ENCODE measurements at regions not wholly inside any gene's neighbourhood (a gene's known extent, or its start where the extent isn't known, plus 50 kb on each side); places are given as distances from the start of the nearest gene placed in this dataset.
"Not testable (repeated sequence)": the region's sequence is repeated elsewhere in the genome, so short reads cannot be mapped to it uniquely, and the experiment has no call there.

- DNase-seq (no peak), ATAC-seq (no peak)
- Mint-ChIP-seq H3K36me3 (ENCODE audit: low read depth) (no peaks in the 10 kb centered on the region), H3K27ac (no peak overlapping the region), H3K9me3 (no peaks in the 10 kb centered on the region), H3K4me3 (no peak overlapping the region), H3K27me3 (peaks cover 5% of the 10 kb centered on the region), H3K4me1 (peaks cover 20% of the 10 kb centered on the region)
Measured at GRCh38 chr6:16824845-16825685, 63.8 kb upstream of the ATXN1 start.

DNA sequence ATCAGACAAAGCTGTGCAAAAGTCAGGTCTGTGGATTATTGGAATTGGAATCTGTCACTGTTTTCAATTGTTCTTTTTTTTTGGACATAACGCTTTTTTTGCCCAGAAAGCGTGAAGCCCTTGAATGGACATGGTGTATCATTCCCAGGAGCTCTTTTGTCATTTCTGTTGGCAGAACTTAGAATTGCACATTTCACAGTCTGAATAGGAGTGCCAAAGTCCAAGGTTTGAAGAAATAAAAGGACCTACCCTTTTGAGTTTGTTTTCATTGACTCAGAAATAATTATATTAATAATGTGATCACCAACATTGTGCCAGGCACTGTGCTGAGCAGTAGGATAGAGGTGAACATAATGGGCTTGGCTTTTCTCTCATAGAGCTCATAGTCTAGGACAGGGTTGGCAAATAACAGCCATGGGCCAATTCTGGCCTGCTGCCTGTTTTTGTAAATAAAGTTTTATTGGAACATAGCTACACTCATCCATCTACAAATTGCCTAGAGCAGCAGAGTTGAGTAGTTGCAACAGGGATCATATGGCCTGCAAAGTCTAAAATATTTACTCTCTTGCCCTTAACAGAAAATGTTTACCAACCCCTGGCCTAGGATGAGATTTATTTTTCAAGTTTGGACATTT lies 62.6 kb upstream of the ATXN1 start:
- no peak for DNase-seq
- H3K4me1 Mint-ChIP-seq, result peaks cover 20% of the 10 kb centered on the region
- no peak overlapping the region for H3K27ac Mint-ChIP-seq
- ATAC-seq, result no peak
- H3K36me3 Mint-ChIP-seq (ENCODE audit: low read depth), result no peaks in the 10 kb centered on the region
- H3K27me3 Mint-ChIP-seq, result peaks cover 5% of the 10 kb centered on the region
- H3K4me3 Mint-ChIP-seq, result no peak overlapping the region
- no peaks in the 10 kb centered on the region for H3K9me3 Mint-ChIP-seq

- no peaks in the 10 kb centered on the region for H3K9me3 Mint-ChIP-seq
- H3K36me3 Mint-ChIP-seq (ENCODE audit: low read depth), result no peaks in the 10 kb centered on the region
- DNase-seq (no peak), ATAC-seq (no peak)
- no peak overlapping the region for H3K27ac Mint-ChIP-seq
- peaks cover 5% of the 10 kb centered on the region for H3K27me3 Mint-ChIP-seq
- peaks cover 17% of the 10 kb centered on the region for H3K4me1 Mint-ChIP-seq
- H3K4me3 Mint-ChIP-seq, result no peak overlapping the region
Measured at GRCh38 chr6:16822975-16823717, 61.9 kb upstream of the ATXN1 start.

GRCh38 chr6:16822529-16822928 lies 61.3 kb upstream of the ATXN1 start:
- Mint-ChIP-seq H3K9me3 (no peaks in the 10 kb centered on the region), H3K27me3 (peaks cover 8% of the 10 kb centered on the region), H3K27ac (no peak overlapping the region), H3K36me3 (ENCODE audit: low read depth) (no peaks in the 10 kb centered on the region), H3K4me1 (peaks cover 13% of the 10 kb centered on the region), H3K4me3 (no peak overlapping the region)
- no peak for ATAC-seq
- DNase-seq, result no peak

- Mint-ChIP-seq H3K9me3 (no peaks in the 10 kb centered on the region), H3K27me3 (peaks cover 5% of the 10 kb centered on the region), H3K4me1 (peaks cover 10% of the 10 kb centered on the region), H3K27ac (no peak overlapping the region), H3K36me3 (ENCODE audit: low read depth) (no peaks in the 10 kb centered on the region), H3K4me3 (no peak overlapping the region)
- DNase-seq (no peak), ATAC-seq (no peak)
Measured at GRCh38 chr6:16821834-16822264, 60.6 kb upstream of the ATXN1 start.

- H3K36me3 Mint-ChIP-seq (ENCODE audit: low read depth); H3K27me3 Mint-ChIP-seq; H3K4me1 Mint-ChIP-seq; H3K27ac Mint-ChIP-seq; ATAC-seq; H3K4me3 Mint-ChIP-seq; DNase-seq; H3K9me3 Mint-ChIP-seq: not testable (repeated sequence)
Measured at GRCh38 chr6:16820262-16820661, 59.0 kb upstream of the ATXN1 start.

DNA sequence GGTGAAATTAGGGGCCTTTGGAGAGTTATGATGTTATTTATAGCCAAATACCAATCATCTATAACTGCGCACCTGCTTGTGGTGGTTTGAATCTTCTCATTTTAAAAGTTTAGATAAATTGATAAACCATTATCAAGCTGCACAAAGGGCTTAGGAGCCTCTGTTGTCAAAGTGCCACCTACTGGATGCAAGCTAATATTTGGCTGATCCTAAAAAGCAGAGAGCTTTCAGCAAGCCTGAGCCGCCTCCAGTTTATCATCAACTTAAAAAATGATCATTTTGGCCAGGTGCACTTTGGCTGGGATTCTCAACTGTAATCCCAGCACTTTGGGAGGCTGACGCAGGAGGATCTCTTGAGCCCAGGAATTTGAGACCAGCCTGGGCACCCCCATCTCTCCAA lies 58.5 kb upstream of the ATXN1 start:
- no peak overlapping the region for H3K27ac Mint-ChIP-seq
- H3K4me3 Mint-ChIP-seq, result no peak overlapping the region
- H3K9me3 Mint-ChIP-seq, result no peaks in the 10 kb centered on the region
- ATAC-seq (no peak), DNase-seq (no peak)
- peaks cover 3% of the 10 kb centered on the region for H3K27me3 Mint-ChIP-seq
- H3K36me3 Mint-ChIP-seq (ENCODE audit: low read depth), result no peaks in the 10 kb centered on the region
- peaks cover 1% of the 10 kb centered on the region for H3K4me1 Mint-ChIP-seq

DNA sequence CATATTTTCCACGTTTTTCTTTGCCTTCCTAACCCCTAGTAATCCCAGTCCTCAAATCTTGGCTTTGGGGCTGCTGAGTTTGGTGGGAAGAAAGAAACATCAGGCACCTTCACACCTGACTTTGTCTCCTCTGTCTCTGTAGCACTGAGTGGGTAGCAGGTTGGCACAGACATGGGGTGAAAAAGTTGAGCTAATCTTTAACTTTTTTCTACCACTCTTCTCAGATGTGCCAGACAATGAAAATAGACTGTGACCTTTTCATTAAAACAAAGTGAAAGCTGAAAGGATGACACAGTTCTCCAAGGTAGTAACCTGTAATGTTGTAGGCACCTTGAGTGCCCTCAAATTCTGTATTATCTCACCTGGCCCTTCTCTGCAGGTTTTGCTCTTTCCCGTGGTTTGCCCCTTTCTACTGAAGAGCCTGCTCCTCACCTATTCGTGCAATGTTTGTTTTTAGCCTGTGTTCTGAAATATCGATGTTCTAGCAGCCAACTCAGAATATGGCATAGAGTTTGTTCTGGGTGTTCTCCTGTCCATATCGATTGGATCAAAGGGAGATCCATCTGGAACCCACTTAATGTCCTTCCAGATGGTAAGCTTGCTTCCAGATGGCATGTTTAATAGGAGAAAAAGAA lies 57.8 kb upstream of the ATXN1 start:
- ATAC-seq, result no peak

GRCh38 chr6:16817594-16817993 lies 56.3 kb upstream of the ATXN1 start:
- ATAC-seq, result no peak
- Mint-ChIP-seq H3K4me1 (no peaks in the 10 kb centered on the region), H3K36me3 (ENCODE audit: low read depth) (peaks cover 2% of the 10 kb centered on the region), H3K9me3 (peaks cover 11% of the 10 kb centered on the region), H3K4me3 (no peak overlapping the region), H3K27ac (no peak overlapping the region), H3K27me3 (peaks cover 3% of the 10 kb centered on the region)
- no peak for DNase-seq

More for the DNA sequence above, 57.8 kb upstream of the ATXN1 start:
- DNase-seq, result no peak
- Mint-ChIP-seq H3K36me3 (ENCODE audit: low read depth) (no peaks in the 10 kb centered on the region), H3K4me3 (no peak overlapping the region), H3K9me3 (no peaks in the 10 kb centered on the region), H3K27me3 (peaks cover 3% of the 10 kb centered on the region), H3K4me1 (no peaks in the 10 kb centered on the region), H3K27ac (no peak overlapping the region)

- H3K4me3 Mint-ChIP-seq, result no peak overlapping the region
- ATAC-seq (no peak), DNase-seq (no peak)
- H3K9me3 Mint-ChIP-seq, result peaks cover 18% of the 10 kb centered on the region
- peaks cover 8% of the 10 kb centered on the region for H3K36me3 Mint-ChIP-seq (ENCODE audit: low read depth)
- H3K27me3 Mint-ChIP-seq, result peaks cover 3% of the 10 kb centered on the region
- H3K4me1 Mint-ChIP-seq, result no peaks in the 10 kb centered on the region
- H3K27ac Mint-ChIP-seq, result no peak overlapping the region
Measured at GRCh38 chr6:16816891-16817290, 55.6 kb upstream of the ATXN1 start.

DNA sequence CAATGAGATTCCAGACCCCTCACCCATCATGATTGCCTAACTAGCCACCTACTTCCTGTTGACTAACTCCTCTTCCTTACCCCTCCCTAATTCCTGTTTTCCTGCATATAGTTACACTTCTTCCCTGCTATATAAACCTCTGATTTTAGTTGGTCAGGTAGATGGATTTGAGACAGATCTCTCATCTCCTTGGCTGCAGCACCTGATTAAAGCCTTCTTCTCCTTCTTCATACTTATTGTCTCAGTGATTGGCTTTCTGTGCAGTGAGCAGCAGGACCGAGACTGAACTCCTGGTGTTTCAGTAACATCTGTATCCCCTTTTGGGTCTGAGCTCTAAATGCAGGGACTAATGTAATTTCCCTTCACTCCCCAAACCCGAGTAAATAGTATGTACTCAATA lies 51.7 kb upstream of the ATXN1 start:
- Mint-ChIP-seq H3K4me1 (no peaks in the 10 kb centered on the region), H3K9me3 (peaks cover 35% of the 10 kb centered on the region), H3K4me3 (no peak overlapping the region), H3K27ac (no peak overlapping the region), H3K27me3 (peaks cover 3% of the 10 kb centered on the region), H3K36me3 (ENCODE audit: low read depth) (peaks cover 10% of the 10 kb centered on the region)
- DNase-seq (no peak), ATAC-seq (no peak)

GRCh38 chr6:16811277-16811979 lies 50.2 kb upstream of the ATXN1 start:
- peaks cover 10% of the 10 kb centered on the region for H3K36me3 Mint-ChIP-seq (ENCODE audit: low read depth)
- no peak for ATAC-seq
- no peak for DNase-seq
- H3K4me1 Mint-ChIP-seq, result no peaks in the 10 kb centered on the region
- no peaks in the 10 kb centered on the region for H3K27me3 Mint-ChIP-seq
- H3K27ac Mint-ChIP-seq, result no peak overlapping the region
- no peak overlapping the region for H3K4me3 Mint-ChIP-seq
- peaks cover 35% of the 10 kb centered on the region for H3K9me3 Mint-ChIP-seq
